HG03571 (cell line): ENCODE measurements at regions not wholly inside any gene's neighbourhood (a gene's known extent, or its start where the extent isn't known, plus 50 kb on each side); places are given as distances from the start of the nearest gene placed in this dataset.

ENCODE experiments used
- ATAC-seq: cut with Tn5 transposase; IDR thresholded peaks from one replicate; pipeline ENCODE4 v1.9.1; 2021; ENCODE audit not compliant: unreplicated experiment

DNA sequence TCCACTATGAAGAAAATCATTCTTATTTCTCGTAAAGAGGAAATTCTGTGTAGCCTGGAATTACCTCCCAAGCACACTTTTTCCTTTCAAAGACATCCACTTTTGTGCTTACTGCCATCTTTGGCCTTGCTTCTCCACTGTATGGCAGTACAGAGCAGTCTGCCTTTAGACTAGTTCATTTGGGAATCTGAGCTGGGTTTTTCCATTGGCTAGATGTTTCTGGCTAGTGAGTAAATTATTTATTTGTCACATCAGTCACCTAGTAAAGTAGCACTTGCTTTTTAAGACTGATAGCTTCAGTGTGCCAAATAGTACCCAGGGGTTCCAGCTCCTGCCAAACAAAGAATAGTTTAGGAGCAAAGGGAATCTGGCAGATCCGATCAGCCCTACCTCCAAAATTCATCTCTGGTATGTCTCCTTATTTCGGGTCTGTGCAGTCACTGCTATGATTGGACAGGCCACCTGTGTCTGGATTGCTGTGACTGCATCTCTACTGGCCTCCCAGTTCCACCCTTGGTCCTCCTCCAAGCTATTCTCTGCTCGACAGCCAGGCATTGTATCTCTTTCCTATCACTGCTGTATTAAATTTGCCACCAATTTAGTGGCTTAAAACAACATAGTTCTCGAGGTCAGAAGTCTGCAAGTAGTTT is 97.6 kb downstream of the NUDT12 start:
- no peak for ATAC-seq

DNA sequence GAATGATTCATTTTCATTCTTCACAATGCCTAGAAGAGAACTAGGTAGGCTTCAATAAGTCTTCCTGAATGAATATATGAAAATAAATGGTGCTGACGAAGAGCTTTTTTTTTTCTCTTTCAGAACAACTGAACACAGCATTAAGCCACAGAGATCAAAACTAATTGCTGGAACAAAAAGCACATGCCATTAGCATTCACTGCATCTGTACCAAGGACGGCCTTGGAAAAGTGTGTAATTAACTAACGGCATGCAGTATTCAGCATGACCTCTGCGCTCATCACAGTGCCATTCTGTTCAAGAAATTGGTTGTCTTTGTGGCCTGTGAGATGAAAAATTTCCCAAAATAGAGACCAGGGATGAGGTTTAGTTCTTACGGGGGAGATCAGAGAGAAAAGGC is 99.3 kb downstream of the NUDT12 start:
- ATAC-seq: no peak

DNA sequence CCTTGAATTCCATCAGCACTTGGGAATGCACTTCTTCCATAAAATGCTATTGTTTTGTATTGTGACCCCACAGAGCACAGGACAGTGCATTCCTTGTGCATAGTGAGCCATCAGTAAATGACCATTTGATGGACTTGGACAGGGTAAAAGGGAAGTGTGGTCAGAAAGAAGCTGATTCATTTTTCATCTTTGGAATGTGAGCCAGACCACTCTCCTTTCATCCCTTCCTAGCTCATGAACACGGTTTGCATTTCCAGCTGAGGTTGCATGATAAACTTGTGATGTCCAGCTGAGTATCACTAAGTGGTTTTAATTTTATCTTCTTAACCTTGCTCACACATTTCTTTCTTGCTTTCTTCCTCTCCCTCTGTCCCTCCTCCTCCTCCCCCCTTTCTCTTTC is 101.3 kb downstream of the NUDT12 start:
- no peak for ATAC-seq

DNA sequence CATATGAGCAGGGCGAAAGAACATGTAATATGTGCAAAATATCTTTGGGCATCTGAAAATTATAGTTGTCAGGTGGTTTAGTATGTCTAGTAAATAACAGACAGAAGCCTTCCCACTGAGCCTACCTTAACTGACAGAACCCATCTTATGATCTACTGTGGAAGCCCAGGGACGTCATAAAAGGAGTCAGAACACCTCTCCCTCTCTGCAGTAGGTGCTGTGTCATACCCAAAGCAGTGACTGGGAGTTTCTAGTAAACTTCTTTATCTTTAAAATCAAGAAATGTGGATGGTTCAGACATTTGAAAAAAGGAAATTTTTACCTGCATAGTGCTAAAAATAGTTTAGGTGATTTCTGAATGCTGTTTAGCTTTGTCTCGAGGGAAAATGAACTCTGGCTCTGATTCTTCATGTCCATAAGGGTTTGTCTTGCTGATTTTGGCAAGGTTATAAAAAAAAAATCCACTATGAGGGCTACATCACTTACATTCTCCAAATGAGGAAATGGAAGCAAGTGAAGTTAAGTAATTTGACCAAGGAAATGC is 104.0 kb downstream of the NUDT12 start:
- no peak for ATAC-seq

DNA sequence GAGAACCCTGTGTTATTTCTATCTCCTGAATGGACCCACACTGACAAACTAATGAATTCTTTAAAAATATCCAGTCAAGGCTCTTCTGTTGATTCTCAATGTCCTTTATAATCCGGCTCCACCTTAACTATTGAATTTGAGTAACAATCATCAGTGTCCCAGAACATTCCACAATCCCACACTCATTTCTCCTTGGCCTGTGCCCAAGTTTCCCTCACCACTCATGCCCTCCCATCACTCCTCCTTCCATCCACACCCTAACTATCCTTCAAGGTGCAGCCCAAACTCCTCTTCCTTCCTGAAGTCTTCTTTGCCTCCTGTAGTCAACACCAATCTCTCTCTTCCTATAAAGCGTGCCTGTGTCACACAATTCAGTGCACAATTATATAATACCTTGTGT is 106.1 kb downstream of the NUDT12 start:
- no peak for ATAC-seq

DNA sequence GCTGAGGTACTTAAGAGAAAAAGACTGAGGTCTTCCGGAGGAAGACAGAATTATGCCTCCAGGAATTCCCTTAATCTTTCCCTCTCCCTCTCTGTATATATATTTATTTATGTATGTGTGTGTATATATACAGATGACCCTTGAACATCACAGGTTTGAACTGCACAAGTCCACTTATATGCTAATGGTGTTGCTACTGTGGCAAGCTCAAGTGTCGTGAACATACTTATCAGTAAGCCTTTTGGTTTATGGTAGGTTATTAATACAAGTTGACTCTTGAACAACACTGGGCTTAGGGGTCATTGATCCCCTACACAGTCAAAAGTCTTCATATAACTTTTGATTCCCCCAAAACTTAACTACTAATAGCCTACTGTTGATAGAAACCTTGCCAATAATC is 106.8 kb downstream of the NUDT12 start:
- ATAC-seq: no peak

DNA sequence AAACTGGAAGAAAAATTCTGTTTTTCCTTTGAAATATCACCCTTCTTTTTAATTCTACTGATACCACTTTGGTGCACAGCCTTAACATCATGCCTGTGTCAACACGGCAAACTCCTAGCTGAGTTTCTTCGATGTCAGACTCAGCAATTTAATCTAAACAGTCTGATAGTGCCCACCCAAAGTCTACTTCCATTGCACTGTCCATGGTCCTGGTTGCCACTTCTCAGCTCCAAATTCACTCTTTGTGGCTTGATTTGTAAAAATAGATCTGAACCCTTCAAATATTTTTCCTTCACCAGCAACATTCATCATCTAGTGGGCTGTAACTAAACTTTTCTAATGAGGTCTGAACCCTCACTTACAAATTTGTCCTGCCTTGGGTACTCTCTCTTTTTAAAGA is 107.8 kb downstream of the NUDT12 start:
- no peak for ATAC-seq

DNA sequence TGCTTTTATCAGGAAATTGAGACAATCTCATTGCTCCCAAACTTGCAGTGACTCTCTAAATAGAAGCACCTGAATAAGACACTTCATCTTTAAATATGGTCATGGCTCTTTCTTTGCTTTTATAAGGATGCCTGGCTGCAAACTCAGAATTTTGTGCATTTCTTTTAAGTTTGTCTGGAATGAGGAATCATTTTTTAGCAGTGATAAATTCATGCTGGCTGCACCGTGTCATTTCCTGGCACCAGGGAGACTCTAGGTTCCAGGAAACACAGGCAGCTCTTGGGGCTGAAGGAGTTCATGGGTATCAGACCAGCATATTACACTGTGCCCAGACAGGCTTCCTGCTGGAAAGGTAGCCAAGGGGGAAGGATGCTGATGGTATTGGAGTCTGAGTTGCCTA is 109.9 kb downstream of the NUDT12 start:
- ATAC-seq: no peak

DNA sequence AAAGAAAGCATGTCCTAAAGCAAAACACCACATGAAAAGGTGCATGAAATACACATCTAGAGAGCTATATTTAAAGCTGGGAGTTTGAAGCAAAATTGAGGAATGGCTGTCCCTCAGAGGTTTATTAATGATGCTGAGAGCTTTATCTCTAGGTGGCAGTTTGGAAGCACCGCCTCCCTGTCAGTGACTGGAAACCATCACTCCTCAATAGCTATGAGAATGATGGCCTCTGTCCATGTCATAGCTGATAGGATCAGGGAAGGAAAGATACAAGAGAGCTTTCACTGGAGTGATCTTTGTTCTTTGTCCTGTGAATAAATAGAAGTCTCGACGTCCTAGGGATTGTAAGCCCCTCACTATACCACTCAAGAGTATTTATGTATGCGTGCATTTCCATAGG is 110.5 kb downstream of the NUDT12 start:
- no peak for ATAC-seq

DNA sequence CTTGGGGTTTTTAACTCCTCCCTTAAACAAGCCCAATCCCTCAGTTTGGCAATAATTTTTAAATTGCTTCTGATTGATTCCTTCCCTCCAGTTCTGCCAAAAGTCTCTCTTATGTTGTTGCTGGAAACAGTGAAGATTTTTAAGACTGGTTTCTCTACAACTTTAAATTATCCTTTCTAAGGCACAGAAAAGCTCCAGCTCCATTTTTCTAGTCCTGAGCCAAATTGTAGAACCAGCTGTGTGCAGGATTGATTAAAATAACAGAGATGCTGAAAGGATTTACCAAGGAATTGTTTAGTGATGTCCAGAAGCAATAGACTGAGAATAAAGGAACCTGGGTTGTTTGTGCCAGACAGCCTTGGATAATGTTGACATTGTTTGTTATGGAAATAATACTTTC is 111.3 kb downstream of the NUDT12 start:
- no peak for ATAC-seq

DNA sequence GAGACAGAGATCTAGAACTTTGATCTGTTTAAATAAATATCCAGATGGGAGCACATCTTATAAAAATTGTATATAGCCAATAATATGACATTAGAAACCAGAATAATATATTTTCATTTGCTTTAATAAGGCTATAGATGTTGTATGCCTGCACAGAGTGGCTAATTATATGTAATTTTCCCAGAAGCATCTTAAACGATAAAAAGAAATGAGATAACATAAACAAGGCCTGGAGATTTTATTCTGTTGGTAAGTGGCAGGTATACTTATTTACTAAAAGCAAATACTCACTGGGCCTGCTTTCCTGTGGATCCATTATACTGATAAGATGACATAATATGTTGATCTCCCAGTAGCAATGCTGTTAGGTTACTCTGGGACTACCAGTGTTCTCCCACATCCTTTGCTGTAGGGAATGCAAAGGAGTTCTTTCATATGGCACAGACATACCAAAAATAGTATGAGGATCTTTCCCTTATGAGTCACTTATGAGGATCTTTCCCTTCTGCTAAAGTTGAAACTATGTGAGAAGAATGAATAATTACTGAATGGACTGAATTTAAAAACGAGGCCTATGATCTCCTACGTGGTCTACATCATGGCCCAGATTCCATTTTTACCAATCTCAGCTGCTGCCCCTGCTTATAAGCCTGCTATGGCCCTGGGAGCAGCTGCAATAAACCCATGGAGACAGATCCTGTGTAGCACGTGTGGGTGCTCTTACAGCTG is 112.1 kb downstream of the NUDT12 start:
- no peak for ATAC-seq

DNA sequence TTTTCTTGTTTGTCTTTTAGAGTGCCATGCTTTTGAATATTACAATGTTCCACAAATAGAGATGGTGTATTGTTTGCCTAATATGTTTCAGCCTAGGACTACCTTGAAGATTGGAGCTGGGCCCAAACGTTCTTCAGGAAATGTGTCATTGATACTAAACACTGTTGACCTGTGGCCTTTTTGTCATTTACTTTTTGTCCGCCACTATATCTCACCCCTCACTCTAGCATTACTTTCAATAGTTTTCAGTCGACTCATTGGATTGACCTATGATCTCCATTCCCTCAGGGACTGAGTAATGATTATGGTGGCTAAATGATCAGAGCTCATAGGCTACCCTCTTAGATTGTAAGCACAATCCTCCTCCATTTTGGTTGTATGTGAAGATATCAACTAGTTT is 115.8 kb downstream of the NUDT12 start:
- no peak for ATAC-seq

DNA sequence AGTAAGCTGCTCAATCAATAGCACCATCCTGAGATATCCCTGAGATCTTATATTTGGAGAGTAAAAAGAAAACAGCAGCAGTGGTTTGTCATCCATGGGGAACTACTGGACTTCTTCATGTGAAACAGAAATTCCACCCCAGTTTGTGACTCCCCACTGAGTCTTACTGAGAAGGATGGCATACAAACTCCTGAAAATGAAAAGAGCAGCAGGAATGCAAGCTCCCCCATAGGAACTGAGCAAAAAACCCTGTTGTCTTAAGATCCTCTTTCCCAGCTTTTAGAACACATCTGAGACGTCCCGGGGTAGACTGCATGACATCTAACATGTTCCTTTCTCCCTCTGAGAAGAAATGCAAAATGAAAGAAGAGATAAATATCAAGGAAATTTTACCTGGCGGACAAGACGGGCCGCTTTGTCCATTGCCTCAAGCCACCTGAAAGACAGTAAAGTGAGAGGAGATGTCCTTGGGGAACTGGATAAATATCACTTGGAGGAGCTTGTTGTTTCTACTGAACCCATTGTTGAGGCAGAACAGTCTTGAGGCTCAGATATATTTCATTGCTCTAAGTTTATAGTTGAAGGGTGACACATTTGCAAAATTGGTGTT is 117.1 kb downstream of the NUDT12 start:
- no peak for ATAC-seq

DNA sequence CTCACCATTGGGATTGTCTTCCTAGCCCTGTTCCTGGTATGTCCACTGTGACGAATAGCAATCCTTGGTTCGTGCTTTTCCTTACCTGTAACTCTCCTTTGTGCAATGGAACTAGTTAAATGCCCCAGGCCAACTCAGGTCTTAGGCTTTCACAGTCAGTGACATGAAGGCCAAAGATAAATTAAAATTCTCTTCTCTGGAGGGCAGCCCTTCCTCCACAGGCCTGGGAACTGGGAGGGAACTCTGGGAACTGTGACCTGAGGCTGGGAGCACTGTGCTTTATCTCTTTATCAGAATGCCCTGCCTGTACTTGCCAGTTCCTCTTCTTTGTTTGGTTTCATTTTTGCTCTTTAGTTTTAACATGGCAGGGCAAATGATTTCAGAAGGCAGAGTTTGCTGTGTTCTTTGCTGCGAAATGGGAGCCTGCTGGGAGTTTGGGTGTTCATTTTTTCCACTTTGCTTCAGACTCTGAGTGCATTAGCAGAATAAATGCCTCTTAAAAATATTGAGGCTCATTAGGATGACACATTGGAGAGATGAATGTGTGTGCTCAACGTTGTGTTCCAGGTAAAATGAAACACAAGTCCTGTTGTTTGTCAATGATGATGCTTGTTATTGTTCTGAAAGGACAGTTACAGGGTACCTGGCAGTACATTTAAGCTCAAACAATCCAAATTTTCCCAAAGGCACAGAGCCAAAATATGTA is 118.1 kb downstream of the NUDT12 start:
- no peak for ATAC-seq

DNA sequence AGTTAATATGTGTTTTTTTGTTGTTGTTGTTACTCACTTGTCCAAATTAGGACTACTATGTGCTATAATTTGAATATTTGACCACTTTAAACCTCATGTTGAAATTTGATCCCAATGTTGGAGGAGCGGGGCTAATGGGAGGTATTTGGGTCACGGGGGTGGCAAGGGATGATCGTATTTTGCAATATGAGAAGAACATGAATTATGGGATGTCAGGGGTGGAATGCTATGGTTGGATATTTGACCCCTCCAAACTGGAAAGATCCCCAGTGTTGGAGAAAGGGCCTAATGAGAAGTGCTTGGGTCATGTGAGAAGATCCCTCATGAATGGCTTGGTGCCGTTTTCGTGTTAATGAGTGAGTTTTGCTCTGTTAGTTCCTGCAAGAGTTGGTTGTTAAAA is 119.8 kb downstream of the NUDT12 start:
- no peak for ATAC-seq

DNA sequence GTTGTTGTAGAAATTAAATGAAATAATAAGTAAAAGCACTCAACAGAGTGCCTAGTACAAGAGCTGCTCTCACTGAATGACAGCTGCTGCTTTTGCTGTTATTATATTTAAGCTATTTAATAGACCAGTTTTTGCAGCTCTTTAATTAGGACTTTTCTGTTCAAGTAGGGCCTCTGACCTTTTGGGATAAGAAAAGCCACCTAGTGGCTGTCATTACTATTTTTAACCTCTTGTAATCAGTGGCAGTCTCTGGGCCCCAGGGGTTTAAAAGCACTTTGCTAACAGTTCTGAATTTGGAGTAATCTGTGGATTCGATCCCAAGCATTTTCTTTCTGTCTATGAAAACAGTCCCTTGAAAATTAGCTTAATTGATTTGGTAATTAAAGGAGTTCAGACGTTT is 121.1 kb downstream of the NUDT12 start:
- no peak for ATAC-seq

DNA sequence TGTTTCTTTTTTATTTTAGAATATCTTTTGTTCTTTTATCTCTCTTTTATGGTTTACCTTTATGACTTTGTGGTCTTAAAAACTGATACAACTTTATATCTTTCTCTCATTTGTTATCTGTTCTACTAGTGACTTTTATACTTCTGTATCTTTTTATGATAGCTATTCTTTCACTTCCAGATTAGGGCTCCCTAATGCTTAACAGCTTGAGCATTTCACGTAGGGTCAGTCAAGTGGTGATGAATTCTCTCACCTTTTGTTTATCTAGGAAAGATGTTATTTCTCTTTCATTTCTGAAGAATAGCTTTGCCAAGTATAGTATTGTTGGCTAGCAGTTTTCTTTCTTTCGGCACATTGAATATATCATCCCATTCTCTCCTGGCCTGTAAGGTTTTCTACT is 123.6 kb downstream of the NUDT12 start:
- ATAC-seq: no peak

DNA sequence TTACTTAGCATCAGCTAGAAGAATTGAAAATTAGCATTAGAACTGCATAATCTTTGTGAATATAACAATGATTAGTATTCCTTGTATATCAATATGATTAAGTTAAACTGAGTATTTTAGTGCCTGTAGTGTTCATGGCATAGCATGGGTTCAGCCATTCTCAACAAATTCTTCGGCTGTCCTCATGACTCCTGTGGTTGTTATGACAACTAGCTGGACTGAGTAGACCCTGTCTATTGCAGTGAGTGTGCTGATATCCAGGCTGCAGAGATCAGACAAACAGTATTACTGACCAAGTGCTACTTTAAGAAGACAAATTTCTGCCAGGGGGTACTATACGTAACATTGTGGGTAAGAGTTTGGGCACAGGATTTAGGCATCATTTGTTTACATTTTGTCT is 125.9 kb downstream of the NUDT12 start:
- no peak for ATAC-seq

DNA sequence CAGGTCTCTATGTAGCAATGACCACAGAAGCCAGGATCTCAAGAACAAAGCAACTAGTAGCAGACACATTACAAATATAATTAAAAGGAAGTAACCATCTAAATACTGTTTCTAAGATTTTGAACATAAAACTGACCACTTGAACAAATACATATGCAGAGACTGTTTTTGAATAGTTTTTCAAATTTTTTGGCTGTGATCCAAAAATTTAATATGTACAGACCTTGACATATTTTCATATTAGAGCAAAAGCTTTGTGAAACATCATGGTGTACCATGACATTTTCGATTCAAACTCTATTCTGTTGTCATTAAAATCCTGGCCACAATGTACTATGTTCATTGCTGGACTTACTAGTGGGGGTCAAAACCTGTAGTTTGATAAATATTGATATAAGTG is 126.5 kb downstream of the NUDT12 start:
- no peak for ATAC-seq

DNA sequence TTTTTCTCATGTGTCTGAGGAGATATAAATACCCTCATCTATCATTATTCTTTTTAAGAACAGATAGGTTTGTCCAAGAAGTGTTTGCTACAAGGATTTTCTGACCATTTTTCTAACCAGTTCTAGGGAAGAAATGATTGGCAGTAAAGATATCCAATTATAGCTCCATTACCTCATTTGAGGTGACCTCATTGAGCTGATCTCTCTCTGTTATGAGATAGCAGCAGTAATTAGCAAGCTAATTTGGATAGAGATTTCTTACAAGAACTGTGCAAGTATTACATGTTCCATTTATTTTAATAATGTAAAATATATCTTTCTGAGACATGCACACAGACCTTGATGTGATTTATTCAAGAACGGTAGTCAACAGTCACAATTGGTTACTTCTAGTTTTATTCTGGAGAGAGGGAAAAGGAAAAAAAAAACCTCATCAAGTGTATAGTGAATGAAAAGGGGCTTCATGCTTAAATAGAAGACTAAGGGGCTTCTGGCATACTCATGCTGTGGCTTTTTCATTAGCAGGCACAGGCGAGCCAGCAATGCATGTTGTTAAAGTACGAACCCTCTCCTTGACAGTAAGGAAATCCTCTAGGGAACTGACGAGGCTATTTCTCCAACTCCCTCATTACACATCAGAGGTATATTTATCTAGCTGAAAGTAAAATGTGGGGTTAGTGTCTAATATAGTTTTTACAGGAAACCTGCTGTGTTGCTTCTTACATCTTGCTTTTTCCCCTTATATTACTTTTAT is 127.3 kb downstream of the NUDT12 start:
- no peak for ATAC-seq

DNA sequence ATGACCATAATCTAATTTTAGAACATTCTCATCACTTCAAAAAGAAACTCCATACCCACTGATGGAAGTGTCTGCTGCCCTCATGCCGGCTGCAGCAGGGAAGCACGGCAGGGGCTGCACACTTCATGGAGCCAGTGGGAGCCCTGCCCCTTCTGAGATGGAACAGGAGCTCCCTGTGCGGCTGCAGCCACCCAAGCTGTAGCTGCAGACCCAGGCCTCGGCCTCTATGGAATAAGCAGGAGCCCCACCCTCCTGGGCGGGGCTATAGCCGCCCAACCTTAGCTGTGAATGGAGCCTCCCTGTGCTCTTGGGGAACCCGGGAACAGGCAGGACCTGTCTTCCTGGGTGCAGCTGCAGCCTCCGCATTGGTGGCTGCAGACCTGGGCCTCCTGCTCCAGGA is 128.5 kb downstream of the NUDT12 start:
- no peak for ATAC-seq
